IPS-18a (cell line): ENCODE measurements at regions not wholly inside any gene's neighbourhood (a gene's known extent, or its start where the extent isn't known, plus 50 kb on each side); places are given as distances from the start of the nearest gene placed in this dataset.
"Not testable (repeated sequence)": the region's sequence is repeated elsewhere in the genome, so short reads cannot be mapped to it uniquely, and the experiment has no call there.

Experiments used
- H3K27ac ChIP-seq: one replicate; pipeline ENCODE4 v1.5.1; 2013; ENCODE audit warnings: low read length
- H3K27me3 ChIP-seq: one replicate; pipeline ENCODE4 v1.6.1; 2013; ENCODE audit warnings: mild to moderate bottlenecking, low read length; ENCODE audit not compliant: control insufficient read depth, insufficient read depth
- H3K36me3 ChIP-seq: one replicate; pipeline ENCODE4 v1.6.1; 2013; ENCODE audit warnings: low read depth, low read length; ENCODE audit not compliant: control insufficient read depth
- H3K4me1 ChIP-seq: one replicate; pipeline ENCODE4 v1.6.1; 2013; ENCODE audit warnings: low read depth, low read length; ENCODE audit not compliant: control insufficient read depth
- H3K4me3 ChIP-seq: one replicate; pipeline ENCODE4 v1.5.1; 2013; ENCODE audit warnings: low read length
- H3K9ac ChIP-seq: one replicate; pipeline ENCODE4 v1.6.1; 2013; ENCODE audit warnings: mild to moderate bottlenecking, low read length, moderate library complexity
- H3K9me3 ChIP-seq: one replicate; pipeline ENCODE4 v1.6.1; 2013; ENCODE audit warnings: low read depth, low read length; ENCODE audit not compliant: control insufficient read depth

- Histone ChIP-seq H3K9ac (no peak overlapping the region), H3K9me3 (no peaks in the 10 kb centered on the region), H3K27ac (no peak overlapping the region), H3K36me3 (no peaks in the 10 kb centered on the region), H3K4me1 (no peaks in the 10 kb centered on the region), H3K27me3 (no peaks in the 10 kb centered on the region), H3K4me3 (no peak overlapping the region)
These were observed 56.2 kb upstream of the LRRTM4 start for GRCh38 chr2:77578354-77578753.

DNA sequence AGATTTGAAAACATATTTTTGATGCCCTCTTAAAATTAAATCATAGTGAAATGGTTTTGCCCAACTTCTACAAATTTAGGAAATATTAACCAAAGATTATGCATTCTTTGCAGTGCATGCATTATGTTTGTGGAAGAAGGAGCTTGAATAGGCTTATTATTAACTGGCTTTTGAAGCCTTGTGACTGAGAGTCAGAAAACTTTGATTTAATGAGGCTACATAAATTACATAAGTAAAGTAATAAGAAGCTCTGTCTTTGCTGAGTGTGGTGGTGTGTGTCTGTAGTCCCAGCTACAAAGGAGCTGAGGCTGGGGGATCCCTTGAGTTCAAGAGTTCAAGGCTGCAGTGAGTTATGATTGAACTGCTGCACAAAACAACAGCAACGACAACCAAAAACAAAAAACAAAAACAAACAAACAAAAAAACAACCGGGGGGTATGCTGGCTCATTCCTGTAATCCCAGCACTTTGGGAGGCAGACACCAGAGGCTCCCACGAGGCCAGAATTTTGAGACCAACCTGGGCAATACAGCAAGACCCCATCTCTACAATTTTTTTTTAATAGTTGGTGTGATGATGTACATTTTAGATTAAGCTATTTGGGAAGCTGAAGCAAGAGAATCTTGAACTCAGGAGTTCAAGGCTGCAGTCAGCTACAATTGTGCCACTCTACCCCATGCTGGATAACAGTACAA lies 57.0 kb upstream of the LRRTM4 start:
- Histone ChIP-seq H3K27ac (no peak overlapping the region), H3K27me3 (no peaks in the 10 kb centered on the region), H3K36me3 (no peaks in the 10 kb centered on the region), H3K4me1 (no peaks in the 10 kb centered on the region), H3K4me3 (no peak overlapping the region), H3K9me3 (no peaks in the 10 kb centered on the region), H3K9ac (no peak overlapping the region)

DNA sequence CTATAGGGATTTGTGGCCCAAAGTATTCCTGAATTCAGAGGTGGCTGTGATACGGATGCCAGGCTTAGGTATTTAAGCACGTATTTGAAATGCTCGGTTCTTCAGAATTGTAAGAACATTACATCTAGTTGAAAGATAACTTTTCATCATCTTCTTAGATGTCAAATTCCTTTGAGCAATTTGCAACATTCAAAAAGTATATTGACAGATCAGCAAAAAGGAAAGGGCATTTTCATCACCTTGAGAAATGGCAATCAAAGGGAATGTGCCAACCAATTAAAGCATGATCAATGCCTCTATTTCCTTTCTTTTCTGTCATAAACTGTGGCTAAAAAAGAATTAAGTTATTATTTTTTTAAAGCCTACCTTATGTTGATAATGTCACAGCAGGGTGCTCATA lies 66.3 kb upstream of the LRRTM4 start:
- H3K36me3 ChIP-seq: no peaks in the 10 kb centered on the region
- no peak overlapping the region for H3K9ac ChIP-seq
- peaks cover 7% of the 10 kb centered on the region for H3K4me1 ChIP-seq
- H3K4me3 ChIP-seq: no peak overlapping the region
- no peaks in the 10 kb centered on the region for H3K27me3 ChIP-seq
- no peak overlapping the region for H3K27ac ChIP-seq
- H3K9me3 ChIP-seq: no peaks in the 10 kb centered on the region

GRCh38 chr2:77590298-77590917 lies 68.2 kb upstream of the LRRTM4 start:
- Histone ChIP-seq H3K9ac (no peak overlapping the region), H3K4me3 (no peak overlapping the region), H3K4me1 (peaks cover 7% of the 10 kb centered on the region), H3K27ac (no peak overlapping the region), H3K9me3 (no peaks in the 10 kb centered on the region), H3K36me3 (no peaks in the 10 kb centered on the region), H3K27me3 (no peaks in the 10 kb centered on the region)

GRCh38 chr2:77592955-77593354 lies 70.8 kb upstream of the LRRTM4 start:
- H3K4me3 ChIP-seq: peak overlapping the region; percentile 58
- not testable (repeated sequence) for H3K9me3 ChIP-seq, H3K27ac ChIP-seq, H3K36me3 ChIP-seq, H3K27me3 ChIP-seq, H3K4me1 ChIP-seq
- H3K9ac ChIP-seq: peak overlapping the region; percentile 59

- no peaks in the 10 kb centered on the region for H3K4me1 ChIP-seq
- H3K4me3 ChIP-seq: no peak overlapping the region
- no peak overlapping the region for H3K27ac ChIP-seq
- H3K36me3 ChIP-seq: no peaks in the 10 kb centered on the region
- no peaks in the 10 kb centered on the region for H3K9me3 ChIP-seq
- no peaks in the 10 kb centered on the region for H3K27me3 ChIP-seq
- H3K9ac ChIP-seq: no peak overlapping the region
These were observed 80.6 kb upstream of the LRRTM4 start for GRCh38 chr2:77602771-77603170.

DNA sequence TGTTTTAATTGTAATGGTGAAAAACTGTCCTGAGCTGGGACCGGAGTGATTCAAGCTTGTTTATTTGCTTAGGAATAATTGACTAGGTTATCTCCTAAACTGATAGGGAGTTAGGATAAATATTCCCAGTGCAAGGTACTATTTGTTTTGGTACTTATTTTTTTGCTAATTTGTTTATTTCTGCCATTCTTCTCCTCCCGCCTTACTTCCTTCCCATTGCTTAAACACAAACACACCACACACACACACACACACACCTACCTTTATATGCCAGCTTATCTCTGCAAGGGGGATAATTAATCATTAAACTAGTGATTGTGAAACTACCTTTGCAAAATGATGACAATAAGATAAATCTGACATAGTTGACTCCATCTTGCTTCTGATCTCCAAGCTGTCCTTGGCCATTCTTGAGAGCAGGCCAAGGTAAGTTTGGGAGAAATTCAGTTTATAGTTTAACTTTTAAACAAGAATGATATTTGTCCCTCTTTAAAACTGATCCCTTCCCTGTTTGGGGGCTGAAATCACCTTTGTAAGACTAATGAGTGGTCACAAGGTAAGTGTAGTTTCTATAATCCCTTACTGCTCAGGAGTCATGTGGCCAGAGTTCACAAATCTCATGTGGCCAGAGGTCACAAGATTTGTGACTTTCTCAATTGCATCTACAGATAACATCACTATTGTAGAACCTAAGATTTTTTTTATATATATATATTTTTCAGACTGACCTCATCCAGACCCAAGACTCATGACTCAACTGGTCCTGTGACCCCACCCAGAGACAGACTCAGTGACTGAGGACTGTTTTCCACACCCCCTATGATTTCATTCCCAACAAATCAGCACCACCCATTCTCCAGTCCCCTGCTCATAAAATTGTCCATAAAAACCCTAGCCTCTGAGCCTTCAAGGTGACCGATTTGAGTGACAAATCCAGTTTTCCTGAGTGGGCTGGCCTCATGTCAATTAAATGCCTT lies 83.1 kb upstream of the LRRTM4 start:
- H3K9me3 ChIP-seq: no peaks in the 10 kb centered on the region
- H3K27me3 ChIP-seq: no peaks in the 10 kb centered on the region
- H3K36me3 ChIP-seq: no peaks in the 10 kb centered on the region
- H3K9ac ChIP-seq: no peak overlapping the region
- no peak overlapping the region for H3K27ac ChIP-seq
- H3K4me1 ChIP-seq: no peaks in the 10 kb centered on the region
- H3K4me3 ChIP-seq: no peak overlapping the region

- H3K36me3 ChIP-seq: no peaks in the 10 kb centered on the region
- no peaks in the 10 kb centered on the region for H3K4me1 ChIP-seq
- no peak overlapping the region for H3K9ac ChIP-seq
- H3K4me3 ChIP-seq: no peak overlapping the region
- H3K27ac ChIP-seq: no peak overlapping the region
- H3K9me3 ChIP-seq: no peaks in the 10 kb centered on the region
- H3K27me3 ChIP-seq: no peaks in the 10 kb centered on the region
These were observed 86.3 kb upstream of the LRRTM4 start for GRCh38 chr2:77608510-77608909.

GRCh38 chr2:77629539-77629938 lies 107.4 kb upstream of the LRRTM4 start:
- no peaks in the 10 kb centered on the region for H3K9me3 ChIP-seq
- peaks cover 8% of the 10 kb centered on the region for H3K4me1 ChIP-seq
- no peak overlapping the region for H3K4me3 ChIP-seq
- no peaks in the 10 kb centered on the region for H3K27me3 ChIP-seq
- H3K9ac ChIP-seq: no peak overlapping the region
- no peak overlapping the region for H3K27ac ChIP-seq
- H3K36me3 ChIP-seq: no peaks in the 10 kb centered on the region

GRCh38 chr2:77631007-77631406 lies 108.8 kb upstream of the LRRTM4 start:
- Histone ChIP-seq H3K27me3 (no peaks in the 10 kb centered on the region), H3K9me3 (no peaks in the 10 kb centered on the region), H3K4me3 (no peak overlapping the region), H3K27ac (no peak overlapping the region), H3K36me3 (no peaks in the 10 kb centered on the region), H3K9ac (no peak overlapping the region), H3K4me1 (peaks cover 8% of the 10 kb centered on the region)

DNA sequence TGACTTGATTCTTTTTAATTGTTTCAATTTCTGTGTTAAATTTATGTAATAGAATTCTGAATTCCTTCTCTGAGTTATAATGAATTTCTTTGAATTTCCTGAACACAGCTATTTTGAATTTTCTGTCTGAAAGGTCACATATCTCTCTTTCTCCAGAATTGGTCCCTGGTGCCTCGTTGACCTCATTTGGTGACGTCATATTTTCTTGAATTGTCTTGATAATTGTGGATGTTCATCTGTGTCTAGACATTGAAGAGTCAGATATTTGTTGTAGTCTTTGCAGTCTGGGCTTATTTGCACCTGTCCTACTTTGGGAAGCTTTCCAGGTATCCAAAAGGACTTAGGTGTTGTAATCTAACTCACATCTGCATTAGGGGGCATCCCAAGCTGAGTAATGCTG lies 111.4 kb upstream of the LRRTM4 start:
- H3K9ac ChIP-seq: no peak overlapping the region
- no peaks in the 10 kb centered on the region for H3K27me3 ChIP-seq

More for the DNA sequence above, 111.4 kb upstream of the LRRTM4 start:
- Histone ChIP-seq H3K27ac (no peak overlapping the region), H3K4me3 (no peak overlapping the region), H3K36me3 (no peaks in the 10 kb centered on the region), H3K9me3 (no peaks in the 10 kb centered on the region), H3K4me1 (peaks cover 8% of the 10 kb centered on the region)
